HG03095 (cell line): ENCODE measurements at regions not wholly inside any gene's neighbourhood (a gene's known extent, or its start where the extent isn't known, plus 50 kb on each side); places are given as distances from the start of the nearest gene placed in this dataset.
"Not testable (repeated sequence)": the region's sequence is repeated elsewhere in the genome, so short reads cannot be mapped to it uniquely, and the experiment has no call there.

ENCODE experiments used
- ATAC-seq: cut with Tn5 transposase; IDR thresholded peaks from one replicate; pipeline ENCODE4 v1.9.1; 2021; ENCODE audit warnings: moderate library complexity; ENCODE audit not compliant: unreplicated experiment

- ATAC-seq = no peak
Observed at GRCh38 chr4:23038626-23039491, 346.1 kb downstream of the GBA3 start.

DNA sequence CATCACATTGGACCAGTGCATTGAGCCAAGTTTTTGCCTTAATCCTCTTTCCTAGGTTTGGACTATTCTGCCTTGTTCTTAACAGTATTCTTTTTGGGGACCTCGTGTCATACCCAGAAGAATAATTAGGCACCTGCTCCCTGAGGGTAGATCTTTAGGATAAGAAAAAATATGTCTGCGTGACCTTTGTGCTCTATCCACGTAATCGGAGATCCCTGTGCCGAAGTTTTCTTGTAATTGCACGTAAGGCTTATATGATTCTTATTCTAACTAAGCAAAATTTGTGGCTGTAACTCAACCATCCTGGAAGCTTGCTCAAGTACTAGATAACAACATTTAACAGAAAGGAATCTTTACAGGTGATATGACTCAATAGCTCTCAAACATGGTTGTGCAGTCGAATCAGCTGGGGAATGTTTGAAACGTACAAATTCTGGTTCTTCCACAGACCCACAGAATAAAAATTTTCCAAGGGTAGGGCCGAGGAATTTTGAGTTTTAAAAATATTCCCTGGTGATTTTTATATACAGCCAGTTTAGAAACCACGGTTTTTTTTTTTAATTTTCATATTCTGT is 344.3 kb downstream of the GBA3 start:
- no peak for ATAC-seq

DNA sequence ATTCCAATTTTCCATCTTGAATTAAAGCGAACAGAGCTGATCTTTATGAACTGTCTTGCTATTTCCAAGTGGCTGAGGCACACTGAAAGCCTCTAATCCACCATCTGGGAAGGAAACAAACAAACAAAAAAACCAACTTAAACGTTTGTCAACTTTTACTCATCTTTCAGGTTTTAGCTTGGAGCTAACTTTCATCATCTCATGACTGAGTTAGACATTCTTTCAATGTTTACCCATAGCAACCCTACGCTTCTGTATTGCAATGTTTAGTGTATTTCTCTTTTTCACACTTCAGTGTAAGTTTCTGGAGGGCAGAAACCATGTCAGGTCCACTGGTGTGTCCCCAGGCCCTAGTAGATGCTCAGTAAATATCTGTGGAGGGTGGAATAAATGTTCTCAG is 343.8 kb downstream of the GBA3 start:
- no peak for ATAC-seq

GRCh38 chr4:23035521-23036056 is 342.9 kb downstream of the GBA3 start:
- no peak for ATAC-seq

GRCh38 chr4:23034731-23035130 is 342.0 kb downstream of the GBA3 start:
- no peak for ATAC-seq

GRCh38 chr4:23033796-23034195 is 341.1 kb downstream of the GBA3 start:
- ATAC-seq = no peak

DNA sequence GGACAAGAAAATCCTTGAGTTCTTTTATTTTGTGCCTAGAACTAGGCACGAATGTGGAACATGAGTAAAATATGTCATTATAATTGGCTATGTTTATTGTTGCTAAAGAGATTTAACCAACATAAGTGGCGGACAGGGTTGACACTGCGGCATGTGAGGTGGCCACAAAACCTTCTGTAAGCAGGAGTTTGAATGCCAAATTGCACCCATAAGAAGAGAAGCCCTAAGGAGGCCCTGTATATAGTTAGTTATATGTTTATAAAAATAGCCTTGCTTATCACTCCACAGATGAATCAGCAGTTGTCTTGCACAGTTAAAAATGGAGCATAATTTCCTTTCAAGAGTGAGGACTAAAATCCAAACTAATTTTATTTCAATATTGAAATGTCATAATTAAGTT is 336.1 kb downstream of the GBA3 start:
- no peak for ATAC-seq

DNA sequence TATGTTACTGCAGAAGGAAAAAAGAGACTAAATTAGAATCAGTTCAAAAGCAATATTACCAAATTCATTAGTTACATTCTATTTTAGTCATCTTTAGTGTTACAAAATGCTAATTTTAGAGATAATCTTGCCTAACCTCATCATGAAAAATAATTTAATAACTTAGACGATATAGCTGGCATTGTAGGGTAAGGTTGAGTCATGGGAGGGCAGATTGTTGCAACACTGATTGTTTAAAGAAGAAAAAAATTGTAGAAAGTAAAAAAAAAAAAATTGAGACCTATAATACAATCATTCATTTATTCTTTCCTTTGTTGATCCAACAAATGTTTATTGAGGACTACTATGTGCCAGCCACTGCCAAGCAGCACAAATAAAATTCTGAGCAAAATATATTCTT is 330.9 kb downstream of the GBA3 start:
- no peak for ATAC-seq

DNA sequence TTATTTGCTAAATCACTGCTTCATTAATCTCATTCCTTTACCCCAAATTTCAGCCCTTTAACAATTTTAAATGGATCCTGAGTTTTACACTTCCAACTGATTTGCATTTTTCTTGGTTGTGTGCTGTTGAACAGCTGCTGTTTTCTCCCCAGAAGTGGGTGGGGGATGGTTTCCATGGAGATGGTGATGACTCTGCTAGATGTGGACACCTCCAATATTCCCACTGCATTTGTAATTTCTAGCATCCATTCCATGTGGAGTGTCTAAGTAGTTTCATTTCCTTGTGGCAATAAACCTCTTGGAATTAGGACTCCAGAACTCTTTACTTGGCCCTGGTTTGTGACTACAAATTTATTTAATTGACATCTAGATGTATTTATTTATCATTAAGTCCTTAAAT is 330.4 kb downstream of the GBA3 start:
- no peak for ATAC-seq

DNA sequence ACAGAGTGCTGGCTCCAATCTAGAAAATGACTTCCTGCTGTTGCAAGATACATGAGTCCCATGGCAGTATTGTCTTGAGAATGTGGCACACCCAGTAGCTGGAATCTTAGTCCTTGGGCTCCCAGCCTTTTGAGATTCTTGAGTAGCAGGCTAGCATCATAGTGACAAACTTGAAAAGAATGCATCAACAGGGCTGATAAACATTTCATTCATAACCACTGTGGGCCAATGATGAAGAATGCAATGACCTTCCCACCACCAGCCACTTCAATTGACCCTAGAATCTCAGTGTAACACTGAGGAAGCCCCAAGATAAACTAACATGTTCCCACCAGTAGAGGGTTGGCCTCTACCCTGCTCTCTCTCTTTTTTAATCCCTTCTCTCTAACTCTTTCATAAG is 329.3 kb downstream of the GBA3 start:
- no peak for ATAC-seq

GRCh38 chr4:23021040-23021439 is 328.3 kb downstream of the GBA3 start:
- no peak for ATAC-seq

DNA sequence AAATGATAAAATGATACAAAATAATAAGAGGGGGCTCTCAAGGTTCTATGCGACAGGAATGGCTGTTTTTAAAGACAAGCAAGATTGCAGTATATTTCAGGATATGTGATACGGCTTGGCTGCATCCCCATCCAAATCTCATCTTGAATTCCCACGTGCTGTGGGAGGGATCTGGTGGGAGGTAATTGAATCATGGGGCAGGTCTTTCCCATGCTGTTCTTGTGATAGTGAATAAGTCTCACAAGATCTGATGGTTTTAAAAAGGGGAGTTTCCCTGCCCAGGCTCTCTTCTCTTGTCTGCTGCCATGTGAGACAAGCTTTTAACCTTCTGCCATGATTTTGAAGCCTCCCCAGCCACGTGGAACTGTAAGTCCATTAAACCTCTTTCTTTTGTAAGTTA is 327.7 kb downstream of the GBA3 start:
- not testable (repeated sequence) for ATAC-seq

DNA sequence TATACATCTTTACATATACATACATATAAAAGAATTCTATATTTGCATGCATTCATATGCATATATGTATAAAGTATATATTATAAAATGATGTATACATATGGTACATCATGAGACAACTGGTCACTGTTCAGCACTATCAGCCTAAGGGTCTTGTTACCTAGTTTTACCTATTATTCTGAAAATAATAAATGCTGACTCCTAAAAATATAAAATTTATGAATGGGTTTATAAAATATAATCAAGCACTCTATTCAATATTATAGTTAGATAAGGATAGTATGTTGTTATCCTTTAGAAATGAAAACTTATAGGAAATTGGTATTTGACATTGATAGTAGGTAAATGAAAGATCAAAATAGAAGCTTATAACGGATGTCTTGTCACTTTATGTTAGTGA is 324.2 kb downstream of the GBA3 start:
- no peak for ATAC-seq

DNA sequence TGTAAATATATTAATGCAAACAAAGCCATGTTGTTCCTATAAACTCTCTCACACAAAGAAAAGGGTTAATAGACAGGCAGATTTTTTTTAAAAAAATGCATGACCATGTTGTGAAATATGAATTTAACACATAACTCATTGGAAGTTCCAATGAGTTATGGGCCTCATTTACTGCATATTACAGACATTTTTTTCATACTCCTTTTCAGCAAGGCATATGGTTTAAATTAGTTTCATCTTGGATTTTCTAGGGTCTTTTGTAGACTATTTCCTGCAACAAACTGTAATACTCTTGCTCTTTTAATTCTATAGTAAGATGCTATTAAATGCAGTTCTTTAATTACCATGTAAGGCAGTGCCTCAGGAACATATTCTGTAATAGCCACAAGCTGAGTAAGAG is 323.1 kb downstream of the GBA3 start:
- ATAC-seq = no peak

- no peak for ATAC-seq
Observed at GRCh38 chr4:23009093-23009492, 316.4 kb downstream of the GBA3 start.

DNA sequence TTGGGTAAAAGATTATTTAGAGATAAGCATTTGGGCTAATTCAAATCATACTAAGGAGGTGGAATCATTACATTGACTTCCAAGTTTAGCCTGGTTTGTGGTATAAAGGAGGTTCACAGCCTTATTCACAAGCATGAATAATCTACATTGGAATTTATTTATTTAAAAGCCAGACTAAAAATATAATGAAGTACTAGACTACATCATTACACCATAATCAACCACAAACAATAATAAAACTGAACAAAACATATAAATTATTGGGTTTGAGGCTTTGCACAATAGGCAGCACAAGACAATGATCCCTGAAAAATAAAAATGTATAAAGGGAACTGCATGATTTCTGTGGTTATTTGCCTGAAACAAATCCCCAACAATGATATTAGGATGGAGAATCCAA is 314.0 kb downstream of the GBA3 start:
- no peak for ATAC-seq

- no peak for ATAC-seq
Observed at GRCh38 chr4:23005691-23006090, 313.0 kb downstream of the GBA3 start.

DNA sequence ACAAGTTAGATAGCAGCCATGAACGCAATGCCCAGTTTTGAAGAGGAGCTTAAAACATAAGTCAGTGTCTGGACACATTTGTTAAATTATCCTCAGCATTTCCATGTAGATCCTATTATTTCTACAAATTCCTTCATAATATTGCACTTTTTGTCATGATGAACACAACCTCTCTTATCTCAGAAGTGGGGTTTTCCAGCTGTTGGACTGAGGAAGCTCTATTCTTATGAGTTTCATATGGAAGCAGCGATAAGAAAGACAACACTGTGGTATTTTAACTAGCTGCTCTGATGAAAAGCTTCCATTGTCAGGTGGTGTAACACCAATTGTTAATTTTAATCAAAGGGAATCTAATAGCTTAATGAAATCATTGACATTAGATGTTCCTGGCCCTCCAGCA is 308.7 kb downstream of the GBA3 start:
- ATAC-seq = no peak

- ATAC-seq = no peak
Observed at GRCh38 chr4:22999419-22999818, 306.7 kb downstream of the GBA3 start.

- no peak for ATAC-seq
Observed at GRCh38 chr4:22997358-22998224, 304.9 kb downstream of the GBA3 start.

GRCh38 chr4:22991576-22991975 is 298.8 kb downstream of the GBA3 start:
- no peak for ATAC-seq
